ENCODE measurements at regions not wholly inside any gene's neighbourhood (a gene's known extent, or its start where the extent isn't known, plus 50 kb on each side); places are given as distances from the start of the nearest gene placed in this dataset.

- H3K36me3 ChIP-seq, result no peaks in the 10 kb centered on the region
- no peak overlapping the region for H3K4me3 ChIP-seq
- intact Hi-C loops (cut with DNase I), result no loop called here
- TF ChIP-seq, protein P1, sequence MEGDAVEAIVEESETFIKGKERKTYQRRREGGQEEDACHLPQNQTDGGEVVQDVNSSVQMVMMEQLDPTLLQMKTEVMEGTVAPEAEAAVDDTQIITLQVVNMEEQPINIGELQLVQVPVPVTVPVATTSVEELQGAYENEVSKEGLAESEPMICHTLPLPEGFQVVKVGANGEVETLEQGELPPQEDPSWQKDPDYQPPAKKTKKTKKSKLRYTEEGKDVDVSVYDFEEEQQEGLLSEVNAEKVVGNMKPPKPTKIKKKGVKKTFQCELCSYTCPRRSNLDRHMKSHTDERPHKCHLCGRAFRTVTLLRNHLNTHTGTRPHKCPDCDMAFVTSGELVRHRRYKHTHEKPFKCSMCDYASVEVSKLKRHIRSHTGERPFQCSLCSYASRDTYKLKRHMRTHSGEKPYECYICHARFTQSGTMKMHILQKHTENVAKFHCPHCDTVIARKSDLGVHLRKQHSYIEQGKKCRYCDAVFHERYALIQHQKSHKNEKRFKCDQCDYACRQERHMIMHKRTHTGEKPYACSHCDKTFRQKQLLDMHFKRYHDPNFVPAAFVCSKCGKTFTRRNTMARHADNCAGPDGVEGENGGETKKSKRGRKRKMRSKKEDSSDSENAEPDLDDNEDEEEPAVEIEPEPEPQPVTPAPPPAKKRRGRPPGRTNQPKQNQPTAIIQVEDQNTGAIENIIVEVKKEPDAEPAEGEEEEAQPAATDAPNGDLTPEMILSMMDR (IDR thresholded peaks at IDR 0.05), result no peak
- no peaks in the 10 kb centered on the region for H3K9me3 ChIP-seq
- ATAC-seq (no peak), DNase-seq (no peak)
- H3K27ac ChIP-seq, result no peak overlapping the region
- 94 to 97% methylated on average over 7 of the region's 7 CpGs for WGBS, 2 donors
- peaks cover 0 to 11% (median 0%) of the 10 kb centered on the region in 9 donors for H3K4me1 ChIP-seq
- H3K27me3 ChIP-seq, result peaks cover 0 to 3% (median 0%) of the 10 kb centered on the region in 7 donors
Observed at GRCh38 chr2:88253375-88253774, 83.2 kb downstream of the THNSL2 start.

DNA sequence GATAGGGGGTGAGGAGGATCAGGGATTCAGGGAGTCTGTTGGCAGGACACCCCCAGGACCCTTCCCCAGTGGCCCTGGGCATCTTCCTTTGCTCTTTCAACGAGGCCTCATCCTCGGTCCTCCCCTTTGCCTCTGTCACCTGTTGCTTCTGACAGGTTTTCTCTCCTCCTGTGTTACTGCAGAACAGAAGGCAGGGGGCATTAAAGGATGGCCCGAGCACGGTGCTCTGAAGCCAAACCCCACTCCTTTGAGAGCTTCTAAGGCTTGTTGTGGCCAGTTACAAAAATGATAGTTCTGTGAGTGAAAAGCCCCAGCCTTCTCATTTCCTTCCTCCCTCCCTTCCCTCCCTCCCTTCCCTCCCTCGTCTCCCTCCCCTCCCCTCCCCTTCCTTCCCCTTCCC lies 82.5 kb downstream of the THNSL2 start:
- TF ChIP-seq, protein P1 (IDR thresholded peaks at IDR 0.05), result no peak
- 39 to 43% methylated on average over 5 of the region's 5 CpGs for WGBS, 2 donors

DNA sequence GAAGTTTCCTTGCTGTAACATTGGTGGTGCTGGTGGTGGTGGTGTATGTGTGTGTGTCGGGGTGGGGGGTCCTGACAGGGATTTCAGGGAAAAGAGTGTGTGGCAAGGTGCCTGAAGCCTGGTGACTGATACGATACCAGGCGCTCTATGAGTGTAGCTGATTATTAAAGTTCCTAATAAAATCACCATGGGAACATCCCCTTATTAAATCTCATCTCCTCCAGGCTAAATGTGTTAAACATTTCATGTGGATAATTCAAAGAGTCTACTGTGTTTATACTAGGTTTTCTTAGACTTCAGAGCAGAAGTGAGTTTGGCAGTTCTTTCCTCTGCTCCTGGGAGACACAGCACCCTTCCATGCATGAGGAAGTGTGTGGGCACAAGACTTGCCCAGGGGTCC lies 82.0 kb downstream of the THNSL2 start:
- Histone ChIP-seq H3K4me3 (no peak overlapping the region), H3K4me1 (peaks cover 0 to 11% (median 0%) of the 10 kb centered on the region in 9 donors), H3K9me3 (no peaks in the 10 kb centered on the region), H3K36me3 (no peaks in the 10 kb centered on the region), H3K27me3 (peaks cover 0 to 3% (median 0%) of the 10 kb centered on the region in 7 donors), H3K27ac (no peak overlapping the region)
- TF ChIP-seq, protein P1 (IDR thresholded peaks at IDR 0.05), result no peak
- intact Hi-C loops (cut with DNase I), result no loop called here
- ATAC-seq (no peak), DNase-seq (no peak)
- WGBS, 2 donors, result 88 to 93% methylated on average over 3 of the region's 3 CpGs

More for the DNA sequence above, 82.5 kb downstream of the THNSL2 start:
- H3K9me3 ChIP-seq, result no peaks in the 10 kb centered on the region
- H3K27ac ChIP-seq, result no peak overlapping the region
- DNase-seq (no peak), ATAC-seq (no peak)
- no peaks in the 10 kb centered on the region for H3K36me3 ChIP-seq
- intact Hi-C loops (cut with DNase I), result no loop called here
- no peak overlapping the region for H3K4me3 ChIP-seq
- H3K4me1 ChIP-seq, result peaks cover 0 to 11% (median 0%) of the 10 kb centered on the region in 9 donors
- H3K27me3 ChIP-seq, result peaks cover 0 to 3% (median 0%) of the 10 kb centered on the region in 7 donors

DNA sequence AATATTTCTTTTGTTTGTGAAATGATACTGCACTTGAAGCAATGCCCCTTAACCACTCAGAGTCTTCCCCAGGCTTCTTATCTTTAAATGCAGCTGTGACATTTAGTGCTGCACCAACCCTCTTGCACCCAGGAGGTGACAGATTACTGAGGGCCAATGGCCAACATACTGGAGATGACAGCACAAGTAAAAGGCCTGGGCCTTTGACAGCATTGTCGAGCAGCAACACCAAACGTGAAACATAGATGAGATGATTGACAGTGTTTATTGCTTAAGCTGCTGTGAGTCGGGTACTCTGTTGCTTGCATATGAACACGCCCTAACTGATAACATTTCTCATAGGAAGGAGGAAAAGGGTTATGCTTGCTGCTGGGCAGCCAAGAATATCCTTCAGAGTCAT lies 80.3 kb downstream of the THNSL2 start:
- Histone ChIP-seq H3K27me3 (peaks cover 0 to 3% (median 0%) of the 10 kb centered on the region in 7 donors), H3K36me3 (no peaks in the 10 kb centered on the region), H3K27ac (no peak overlapping the region), H3K4me3 (no peak overlapping the region), H3K9me3 (no peaks in the 10 kb centered on the region), H3K4me1 (peaks cover 0 to 11% (median 0%) of the 10 kb centered on the region in 9 donors)
- no peak for ATAC-seq
- no peak for DNase-seq
- intact Hi-C loops (cut with DNase I), result no loop called here
- TF ChIP-seq, protein P1 (IDR thresholded peaks at IDR 0.05), result no peak
- 49 to 66% methylated on average over 4 of the region's 4 CpGs for WGBS, 2 donors

All from heart right ventricle (tissue), 16 donors.